ENCODE measurements at regions not wholly inside any gene's neighbourhood (a gene's known extent, or its start where the extent isn't known, plus 50 kb on each side); places are given as distances from the start of the nearest gene placed in this dataset.
"Not testable (repeated sequence)": the region's sequence is repeated elsewhere in the genome, so short reads cannot be mapped to it uniquely, and the experiment has no call there.

DNA sequence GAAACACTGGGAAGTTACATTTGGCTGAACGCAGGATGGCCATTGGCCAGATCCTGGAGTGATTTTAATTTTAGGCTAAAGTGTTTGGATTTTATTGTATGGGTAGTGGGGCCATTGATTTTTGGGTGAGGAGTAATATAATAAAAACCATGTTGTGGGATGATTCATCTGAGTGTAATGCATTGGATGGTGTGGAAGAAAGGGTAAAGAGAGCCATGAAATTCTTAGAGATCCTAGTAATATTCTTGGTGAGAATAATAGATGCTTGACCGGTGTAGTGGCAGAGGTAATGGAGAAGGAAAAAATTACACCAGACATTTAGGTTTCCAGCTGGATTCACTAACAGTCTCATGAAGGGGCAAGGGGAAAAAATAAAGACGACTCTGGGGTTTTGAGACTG, 158.1 kb downstream of the NPR3 start:
- peaks cover 0 to 3% (median 2%) of the 10 kb centered on the region in 4 donors for H3K9me3 ChIP-seq (ENCODE audit: control insufficient read depth in 4 of 4, low read length in 3 of 4)
- no peak overlapping the region for H3K9ac ChIP-seq (ENCODE audit: low read depth in 1 of 2, low read length in 2 of 2)
- WGBS = 81% methylated on average over 3 of the region's 3 CpGs
- DNase-seq (ENCODE audit: low spot score) = no peak
- H3K36me3 ChIP-seq (ENCODE audit: control insufficient read depth in 4 of 4, insufficient read depth in 3 of 4, low read depth in 1 of 4, low read length in 3 of 4) = no peaks in the 10 kb centered on the region
- H3K4me1 ChIP-seq (ENCODE audit: control insufficient read depth in 4 of 4, insufficient read depth in 4 of 4, low read length in 3 of 4) = no peaks in the 10 kb centered on the region
- H3K27me3 ChIP-seq (ENCODE audit: control insufficient read depth in 4 of 4, insufficient read depth in 4 of 4, low read length in 3 of 4) = no peaks in the 10 kb centered on the region
- no peak overlapping the region for H3K27ac ChIP-seq (ENCODE audit: low read depth in 1 of 2, low read length in 2 of 2)
- H3K4me3 ChIP-seq (ENCODE audit: low read depth in 1 of 3, low read length in 3 of 3) = no peak overlapping the region
- TF ChIP-seq JUND (IDR thresholded peaks at IDR 0.05) = no peak

DNA sequence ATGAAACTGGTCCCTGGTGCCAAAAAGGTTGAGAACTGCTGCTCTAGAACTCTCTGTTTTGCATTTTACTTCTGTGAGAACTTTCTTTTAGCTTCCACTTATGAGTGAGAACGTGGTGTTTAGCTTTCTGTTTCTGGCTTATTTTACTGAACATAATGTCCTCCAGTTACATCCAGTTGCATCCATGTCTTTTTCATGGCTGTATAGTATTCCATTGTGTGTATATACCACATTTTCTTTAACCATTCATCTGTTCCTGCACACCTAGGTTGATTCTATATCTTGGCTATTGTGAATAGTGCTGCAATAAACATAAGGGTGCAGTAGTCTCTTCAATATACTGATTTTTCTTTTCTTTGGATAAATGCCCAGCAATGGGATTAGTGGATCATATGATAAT, 165.7 kb downstream of the NPR3 start:
- no peak overlapping the region for H3K9ac ChIP-seq (ENCODE audit: low read depth in 1 of 2, low read length in 2 of 2)
- TF ChIP-seq, protein P1, sequence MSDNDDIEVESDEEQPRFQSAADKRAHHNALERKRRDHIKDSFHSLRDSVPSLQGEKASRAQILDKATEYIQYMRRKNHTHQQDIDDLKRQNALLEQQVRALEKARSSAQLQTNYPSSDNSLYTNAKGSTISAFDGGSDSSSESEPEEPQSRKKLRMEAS (IDR thresholded peaks at IDR 0.05) = no peak
- TF ChIP-seq, protein P2, sequence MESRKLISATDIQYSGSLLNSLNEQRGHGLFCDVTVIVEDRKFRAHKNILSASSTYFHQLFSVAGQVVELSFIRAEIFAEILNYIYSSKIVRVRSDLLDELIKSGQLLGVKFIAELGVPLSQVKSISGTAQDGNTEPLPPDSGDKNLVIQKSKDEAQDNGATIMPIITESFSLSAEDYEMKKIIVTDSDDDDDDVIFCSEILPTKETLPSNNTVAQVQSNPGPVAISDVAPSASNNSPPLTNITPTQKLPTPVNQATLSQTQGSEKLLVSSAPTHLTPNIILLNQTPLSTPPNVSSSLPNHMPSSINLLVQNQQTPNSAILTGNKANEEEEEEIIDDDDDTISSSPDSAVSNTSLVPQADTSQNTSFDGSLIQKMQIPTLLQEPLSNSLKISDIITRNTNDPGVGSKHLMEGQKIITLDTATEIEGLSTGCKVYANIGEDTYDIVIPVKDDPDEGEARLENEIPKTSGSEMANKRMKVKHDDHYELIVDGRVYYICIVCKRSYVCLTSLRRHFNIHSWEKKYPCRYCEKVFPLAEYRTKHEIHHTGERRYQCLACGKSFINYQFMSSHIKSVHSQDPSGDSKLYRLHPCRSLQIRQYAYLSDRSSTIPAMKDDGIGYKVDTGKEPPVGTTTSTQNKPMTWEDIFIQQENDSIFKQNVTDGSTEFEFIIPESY (IDR thresholded peaks at IDR 0.05) = no peak
- TF ChIP-seq HNF4A (conservative IDR thresholded peaks at IDR 0.05) (no peak), TAF1 (conservative IDR thresholded peaks at IDR 0.05) (no peak), HNF4G (IDR thresholded peaks at IDR 0.05) (no peak), NR2F2 (IDR thresholded peaks at IDR 0.05) (no peak), FOXA2 (IDR thresholded peaks at IDR 0.05) (no peak), SP1 (IDR thresholded peaks at IDR 0.05) (no peak), FOXA1 (IDR thresholded peaks at IDR 0.05) (no peak), YY1 (IDR thresholded peaks at IDR 0.05) (no peak), EGR1 (IDR thresholded peaks at IDR 0.05; ENCODE audit: low read depth in 2 of 2) (no peak), RXRA (IDR thresholded peaks at IDR 0.05) (no peak), JUND (IDR thresholded peaks at IDR 0.05) (no peak), RAD21 (IDR thresholded peaks at IDR 0.05) (no peak)
- TF ChIP-seq, protein P3, sequence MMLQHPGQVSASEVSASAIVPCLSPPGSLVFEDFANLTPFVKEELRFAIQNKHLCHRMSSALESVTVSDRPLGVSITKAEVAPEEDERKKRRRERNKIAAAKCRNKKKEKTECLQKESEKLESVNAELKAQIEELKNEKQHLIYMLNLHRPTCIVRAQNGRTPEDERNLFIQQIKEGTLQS (IDR thresholded peaks at IDR 0.05) = no peak
- TF ChIP-seq, protein P4, sequence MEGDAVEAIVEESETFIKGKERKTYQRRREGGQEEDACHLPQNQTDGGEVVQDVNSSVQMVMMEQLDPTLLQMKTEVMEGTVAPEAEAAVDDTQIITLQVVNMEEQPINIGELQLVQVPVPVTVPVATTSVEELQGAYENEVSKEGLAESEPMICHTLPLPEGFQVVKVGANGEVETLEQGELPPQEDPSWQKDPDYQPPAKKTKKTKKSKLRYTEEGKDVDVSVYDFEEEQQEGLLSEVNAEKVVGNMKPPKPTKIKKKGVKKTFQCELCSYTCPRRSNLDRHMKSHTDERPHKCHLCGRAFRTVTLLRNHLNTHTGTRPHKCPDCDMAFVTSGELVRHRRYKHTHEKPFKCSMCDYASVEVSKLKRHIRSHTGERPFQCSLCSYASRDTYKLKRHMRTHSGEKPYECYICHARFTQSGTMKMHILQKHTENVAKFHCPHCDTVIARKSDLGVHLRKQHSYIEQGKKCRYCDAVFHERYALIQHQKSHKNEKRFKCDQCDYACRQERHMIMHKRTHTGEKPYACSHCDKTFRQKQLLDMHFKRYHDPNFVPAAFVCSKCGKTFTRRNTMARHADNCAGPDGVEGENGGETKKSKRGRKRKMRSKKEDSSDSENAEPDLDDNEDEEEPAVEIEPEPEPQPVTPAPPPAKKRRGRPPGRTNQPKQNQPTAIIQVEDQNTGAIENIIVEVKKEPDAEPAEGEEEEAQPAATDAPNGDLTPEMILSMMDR (IDR thresholded peaks at IDR 0.05; ENCODE audit: low read depth, low read length, missing input control) = no peak
- TF ChIP-seq, protein P5, sequence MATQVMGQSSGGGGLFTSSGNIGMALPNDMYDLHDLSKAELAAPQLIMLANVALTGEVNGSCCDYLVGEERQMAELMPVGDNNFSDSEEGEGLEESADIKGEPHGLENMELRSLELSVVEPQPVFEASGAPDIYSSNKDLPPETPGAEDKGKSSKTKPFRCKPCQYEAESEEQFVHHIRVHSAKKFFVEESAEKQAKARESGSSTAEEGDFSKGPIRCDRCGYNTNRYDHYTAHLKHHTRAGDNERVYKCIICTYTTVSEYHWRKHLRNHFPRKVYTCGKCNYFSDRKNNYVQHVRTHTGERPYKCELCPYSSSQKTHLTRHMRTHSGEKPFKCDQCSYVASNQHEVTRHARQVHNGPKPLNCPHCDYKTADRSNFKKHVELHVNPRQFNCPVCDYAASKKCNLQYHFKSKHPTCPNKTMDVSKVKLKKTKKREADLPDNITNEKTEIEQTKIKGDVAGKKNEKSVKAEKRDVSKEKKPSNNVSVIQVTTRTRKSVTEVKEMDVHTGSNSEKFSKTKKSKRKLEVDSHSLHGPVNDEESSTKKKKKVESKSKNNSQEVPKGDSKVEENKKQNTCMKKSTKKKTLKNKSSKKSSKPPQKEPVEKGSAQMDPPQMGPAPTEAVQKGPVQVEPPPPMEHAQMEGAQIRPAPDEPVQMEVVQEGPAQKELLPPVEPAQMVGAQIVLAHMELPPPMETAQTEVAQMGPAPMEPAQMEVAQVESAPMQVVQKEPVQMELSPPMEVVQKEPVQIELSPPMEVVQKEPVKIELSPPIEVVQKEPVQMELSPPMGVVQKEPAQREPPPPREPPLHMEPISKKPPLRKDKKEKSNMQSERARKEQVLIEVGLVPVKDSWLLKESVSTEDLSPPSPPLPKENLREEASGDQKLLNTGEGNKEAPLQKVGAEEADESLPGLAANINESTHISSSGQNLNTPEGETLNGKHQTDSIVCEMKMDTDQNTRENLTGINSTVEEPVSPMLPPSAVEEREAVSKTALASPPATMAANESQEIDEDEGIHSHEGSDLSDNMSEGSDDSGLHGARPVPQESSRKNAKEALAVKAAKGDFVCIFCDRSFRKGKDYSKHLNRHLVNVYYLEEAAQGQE (IDR thresholded peaks at IDR 0.05) = no peak
- DNase-seq (ENCODE audit: low spot score) = no peak
- no peaks in the 10 kb centered on the region for H3K4me1 ChIP-seq (ENCODE audit: control insufficient read depth in 4 of 4, insufficient read depth in 4 of 4, low read length in 3 of 4)
- H3K4me3 ChIP-seq (ENCODE audit: low read depth in 1 of 3, low read length in 3 of 3) = no peak overlapping the region
- H3K36me3 ChIP-seq (ENCODE audit: control insufficient read depth in 4 of 4, insufficient read depth in 3 of 4, low read depth in 1 of 4, low read length in 3 of 4) = no peaks in the 10 kb centered on the region
- WGBS = 22% methylated on average over 1 of the region's 1 CpG
- H3K27ac ChIP-seq (ENCODE audit: low read depth in 1 of 2, low read length in 2 of 2) = no peak overlapping the region
- H3K27me3 ChIP-seq (ENCODE audit: control insufficient read depth in 4 of 4, insufficient read depth in 4 of 4, low read length in 3 of 4) = no peaks in the 10 kb centered on the region
- H3K9me3 ChIP-seq (ENCODE audit: control insufficient read depth in 4 of 4, low read length in 3 of 4) = peaks cover 0 to 10% (median 2%) of the 10 kb centered on the region in 4 donors

DNA sequence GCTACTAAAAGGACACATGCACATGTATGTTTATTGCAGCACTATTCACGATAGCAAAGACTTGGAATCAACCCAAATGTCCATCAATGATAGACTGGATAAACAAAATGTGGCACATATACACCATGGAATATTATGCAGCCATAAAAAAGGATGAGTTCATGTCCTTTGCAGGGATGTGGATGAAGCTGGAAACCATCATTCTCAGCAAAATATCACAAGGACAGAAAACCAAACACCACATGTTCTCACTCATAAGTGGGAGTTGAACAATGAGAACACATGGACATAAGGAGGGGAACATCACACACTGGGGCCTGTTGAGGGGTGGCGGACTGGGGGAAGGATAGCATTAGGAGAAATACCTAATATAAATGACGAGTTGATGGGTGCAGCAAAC, 168.2 kb downstream of the NPR3 start:
- 63% methylated on average over 3 of the region's 3 CpGs for WGBS

More for the DNA sequence above, 168.2 kb downstream of the NPR3 start:
- H3K9me3 ChIP-seq (ENCODE audit: control insufficient read depth in 4 of 4, low read length in 3 of 4); H3K4me1 ChIP-seq (ENCODE audit: control insufficient read depth in 4 of 4, insufficient read depth in 4 of 4, low read length in 3 of 4); H3K9ac ChIP-seq (ENCODE audit: low read depth in 1 of 2, low read length in 2 of 2); H3K36me3 ChIP-seq (ENCODE audit: control insufficient read depth in 4 of 4, insufficient read depth in 3 of 4, low read depth in 1 of 4, low read length in 3 of 4); H3K4me3 ChIP-seq (ENCODE audit: low read depth in 1 of 3, low read length in 3 of 3); H3K27me3 ChIP-seq (ENCODE audit: control insufficient read depth in 4 of 4, insufficient read depth in 4 of 4, low read length in 3 of 4); H3K27ac ChIP-seq (ENCODE audit: low read depth in 1 of 2, low read length in 2 of 2); DNase-seq (ENCODE audit: low spot score): not testable (repeated sequence)
